Transverse colon (tissue), 4 donors: ENCODE measurements at regions not wholly inside any gene's neighbourhood (a gene's known extent, or its start where the extent isn't known, plus 50 kb on each side); places are given as distances from the start of the nearest gene placed in this dataset.

Experiments
- DNase-seq: peaks from one replicate; pipeline ENCODE4 v3.0.0-alpha.2; 2019
- H3K27ac ChIP-seq, 4 donors: fragments of 200-600 bp; sonication (generic); 2 replicates each; pipeline ENCODE4 v1.5.1; 2016 to 2018; ENCODE audit warnings: inconsistent platforms in 4 of 4
- H3K27me3 ChIP-seq: fragments of 200-600 bp; sonication (generic); 2 replicates; pipeline ENCODE4 v1.5.1; 2017; ENCODE audit warnings: inconsistent platforms
- H3K36me3 ChIP-seq, 4 donors: fragments of 200-600 bp; sonication (generic); 2 replicates each; pipeline ENCODE4 v1.5.1; 2017 to 2019; ENCODE audit warnings: inconsistent platforms in 4 of 4
- H3K4me1 ChIP-seq, 4 donors: fragments of 200-600 bp; sonication (generic); 2 replicates each; pipeline ENCODE4 v1.5.1; 2017 to 2020; ENCODE audit warnings: inconsistent platforms in 4 of 4
- H3K4me3 ChIP-seq, 4 donors: fragments of 200-600 bp; sonication (generic); 1 replicate in 1 of 4; 2 replicates in 3 of 4; pipeline versions ENCODE4 v1.5.1 to v1.6.1; 2017 to 2019; ENCODE audit warnings: inconsistent platforms in 4 of 4
- H3K9me3 ChIP-seq, 2 donors: fragments of 200-600 bp; sonication (generic); 2 replicates each; pipeline ENCODE4 v1.5.1; 2017 to 2019; ENCODE audit warnings: inconsistent platforms in 2 of 2
- CTCF ChIP-seq, 5 experiments: fragments of 200-600 bp in 3 of 5; fragments of 450-650 bp in 2 of 5; sonication (generic) in 3 of 5; IDR thresholded peaks; 1 replicate in 2 of 5; 2 replicates in 3 of 5; pipeline ENCODE4 v1.5.1; 2016 to 2017; ENCODE audit warnings: antibody characterized with exemption in 5 of 5, inconsistent platforms in 3 of 5, mild to moderate bottlenecking in 2 of 5, moderate library complexity in 1 of 5
- EP300 ChIP-seq: sonication (generic); formaldehyde crosslinking; IDR thresholded peaks from one replicate; pipeline ENCODE4 v1.6.1; 2017; ENCODE audit warnings: antibody characterized with exemption, low read depth
- POLR2A ChIP-seq: fragments of 450-650 bp; IDR thresholded peaks from one replicate; pipeline ENCODE4 v1.6.1; 2016; ENCODE audit warnings: antibody characterized with exemption, mild to moderate bottlenecking, moderate library complexity
- POLR2AphosphoS5 ChIP-seq, 3 donors: sonication (generic); formaldehyde crosslinking; IDR thresholded peaks; one replicate each; pipeline ENCODE4 v1.6.1; 2016; ENCODE audit warnings: antibody characterized with exemption in 3 of 3
- WGBS, 2 donors: methylation state at CpG; one replicate each; pipeline ENCODE4 v1.1.5; 2018; ENCODE audit warnings: low coverage in 1 of 2; 5-methylcytosine and 5-hydroxymethylcytosine counted together
- in situ Hi-C, 4 donors: fragments of 200-750 bp; cut with MboI; loops; one replicate each; pipeline versions ENCODE4 v1.15.0 to v1.15.1; 2017; ENCODE audit warnings: low sequenced_read_pairs in 3 of 4, low pct_ligation_motif_present in 1 of 4, low pct_unique_long_range_greater_than_20kb in 1 of 4
- intact Hi-C: fragments of 100-400 bp; cut with DNase I; formaldehyde crosslinking; loops from one replicate; pipeline ENCODE4 v1.15.1; 2023; ENCODE audit warnings: low total_unique reads

- no peaks in the 10 kb centered on the region for H3K27me3 ChIP-seq
- H3K9me3 ChIP-seq, result peaks cover 0 to 6% of the 10 kb centered on the region in 2 donors
- no peaks in the 10 kb centered on the region for H3K4me1 ChIP-seq
- no peak overlapping the region for H3K4me3 ChIP-seq
- no peak overlapping the region for H3K27ac ChIP-seq
- in situ Hi-C loops, result no loop called here
- no peak for DNase-seq
- intact Hi-C loops, result no loop called here
- TF ChIP-seq CTCF (IDR thresholded peaks at IDR 0.05) (no peak), POLR2AphosphoS5 (IDR thresholded peaks at IDR 0.05) (no peak), EP300 (no peak), POLR2A (no peak)
- H3K36me3 ChIP-seq, result no peaks in the 10 kb centered on the region
- 17 to 21% methylated on average over 1 of the region's 1 CpG for WGBS, 2 donors
Measured at GRCh38 chr16:35463358-35463757, 2003.9 kb downstream of the TP53TG3F start.

GRCh38 chr16:35480361-35480760, 2020.9 kb downstream of the TP53TG3F start:
- WGBS, 2 donors, result 22% methylated on average over 1 of the region's 1 CpG; no CpG with 5 or more reads in 1 of the 2 donors
- in situ Hi-C loops, result no loop called here
- intact Hi-C loops, result no loop called here

GRCh38 chr16:35480988-35481387, 2021.6 kb downstream of the TP53TG3F start:
- intact Hi-C loops (no loop called here), in situ Hi-C loops (no loop called here)
- Histone ChIP-seq H3K9me3 (peaks cover 0 to 4% of the 10 kb centered on the region in 2 donors), H3K4me3 (no peak overlapping the region), H3K4me1 (no peaks in the 10 kb centered on the region), H3K36me3 (no peaks in the 10 kb centered on the region), H3K27ac (no peak overlapping the region), H3K27me3 (no peaks in the 10 kb centered on the region)
- DNase-seq, result no peak
- no peak for TF ChIP-seq EP300
- TF ChIP-seq CTCF (IDR thresholded peaks at IDR 0.05), result no peak
- TF ChIP-seq POLR2AphosphoS5 (IDR thresholded peaks at IDR 0.05), result no peak
- no peak for TF ChIP-seq POLR2A

More at GRCh38 chr16:35480361-35480760, 2020.9 kb downstream of the TP53TG3F start:
- Histone ChIP-seq H3K9me3 (peaks cover 0 to 4% of the 10 kb centered on the region in 2 donors), H3K27ac (no peak overlapping the region), H3K27me3 (no peaks in the 10 kb centered on the region), H3K4me3 (no peak overlapping the region), H3K4me1 (no peaks in the 10 kb centered on the region), H3K36me3 (no peaks in the 10 kb centered on the region)
- no peak for DNase-seq
- no peak for TF ChIP-seq POLR2A
- no peak for TF ChIP-seq EP300
- TF ChIP-seq POLR2AphosphoS5 (IDR thresholded peaks at IDR 0.05), result no peak
- no peak for TF ChIP-seq CTCF (IDR thresholded peaks at IDR 0.05)

- no peaks in the 10 kb centered on the region for H3K27me3 ChIP-seq
- WGBS, 2 donors, result 84% methylated on average over 17 of the region's 17 CpGs; no CpG with 5 or more reads in 1 of the 2 donors
- intact Hi-C loops, result no loop called here
- DNase-seq, result no peak
- no peak overlapping the region for H3K27ac ChIP-seq
- H3K9me3 ChIP-seq, result no peaks in the 10 kb centered on the region
- TF ChIP-seq POLR2A (no peak), CTCF (IDR thresholded peaks at IDR 0.05) (no peak), POLR2AphosphoS5 (IDR thresholded peaks at IDR 0.05) (no peak), EP300 (no peak)
- H3K36me3 ChIP-seq, result no peaks in the 10 kb centered on the region
- no peak overlapping the region for H3K4me3 ChIP-seq
- H3K4me1 ChIP-seq, result no peaks in the 10 kb centered on the region
- in situ Hi-C loops, result no loop called here
Measured at GRCh38 chr16:35485915-35486314, 2026.5 kb downstream of the TP53TG3F start.
